PC-3 (cell line): ENCODE measurements at regions not wholly inside any gene's neighbourhood (a gene's known extent, or its start where the extent isn't known, plus 50 kb on each side); places are given as distances from the start of the nearest gene placed in this dataset.

Experiments
- ATAC-seq: fragments of 200-7000 bp; cut with Tn5 transposase; 2 replicates; pipeline ENCODE4 v1.9.1; 2020; ENCODE audit warnings: mild to moderate bottlenecking, moderate library complexity
- BruUV-seq: library from RNA; stranded (reverse); fragments of 400-500 nt; replicated peaks from 2 replicates; lab custom pipeline; 2021; lab: Mats Ljungman, UMichigan
- CTCF ChIA-PET: fragments of 300-600 bp; sonication (Branson Sonifier 250); formaldehyde crosslinking; loops from one replicate; lab custom pipeline; 2022; ENCODE audit warnings: antibody characterized with exemption; lab: Charles Lee
- POLR2A ChIA-PET: fragments of 300-600 bp; sonication (Branson Sonifier 250); formaldehyde crosslinking; loops from one replicate; lab custom pipeline; 2022; ENCODE audit warnings: antibody characterized with exemption; ENCODE audit not compliant: unreplicated experiment; lab: Charles Lee
- DNase-seq: peaks from one replicate; pipeline ENCODE4 v3.0.0-alpha.2; 2015
- H2AFZ ChIP-seq: fragments of 300-600 bp; sonication (generic); 2 replicates; pipeline ENCODE4 v1.6.0; 2016; ENCODE audit warnings: antibody characterized with exemption, low read length
- H3F3A ChIP-seq: fragments of 300-600 bp; sonication (generic); one replicate; pipeline ENCODE4 v1.6.0; 2017; ENCODE audit warnings: antibody characterized with exemption, low read length, control low read depth, mild to moderate bottlenecking; ENCODE audit not compliant: unreplicated experiment
- H3K27ac ChIP-seq: fragments of 300-600 bp; sonication (generic); 2 replicates; pipeline ENCODE4 v1.5.1; 2016; ENCODE audit warnings: mild to moderate bottlenecking, low read length
- H3K27me3 ChIP-seq: fragments of 300-600 bp; sonication (generic); 2 replicates; pipeline ENCODE4 v1.6.1; 2016; ENCODE audit warnings: low read length, mixed read lengths
- H3K36me3 ChIP-seq: fragments of 300-600 bp; sonication (generic); 2 replicates; pipeline ENCODE4 v1.6.1; 2016; ENCODE audit warnings: low read depth, mixed run types, low read length, mixed read lengths
- H3K4me1 ChIP-seq: fragments of 300-600 bp; sonication (generic); 2 replicates; pipeline ENCODE4 v1.5.1; 2016; ENCODE audit warnings: low read length; ENCODE audit not compliant: insufficient read depth
- H3K4me2 ChIP-seq: fragments of 300-600 bp; sonication (generic); 2 replicates; pipeline ENCODE4 v1.6.0; 2016; ENCODE audit warnings: low read length
- H3K4me3 ChIP-seq: fragments of 300-600 bp; sonication (generic); 2 replicates; pipeline ENCODE4 v1.5.1; 2016; ENCODE audit warnings: mild to moderate bottlenecking, low read length, mixed read lengths
- H3K79me2 ChIP-seq: fragments of 300-600 bp; sonication (generic); 2 replicates; pipeline ENCODE4 v1.6.1; 2017; ENCODE audit warnings: low read length, mixed read lengths
- H3K9ac ChIP-seq: fragments of 300-600 bp; sonication (generic); 2 replicates; pipeline ENCODE4 v1.6.0; 2016; ENCODE audit warnings: mild to moderate bottlenecking, low read length
- H3K9me2 ChIP-seq: fragments of 300-600 bp; sonication (generic); replicated peaks from 2 replicates; pipeline ENCODE4 v1.6.1; 2016; ENCODE audit warnings: mixed run types, low read length, mixed read lengths
- H3K9me3 ChIP-seq: fragments of 300-600 bp; sonication (generic); 2 replicates; pipeline ENCODE4 v1.6.1; 2016; ENCODE audit warnings: low read length, mixed read lengths
- H4K20me1 ChIP-seq: fragments of 300-600 bp; sonication (generic); 2 replicates; pipeline ENCODE4 v1.6.1; 2016; ENCODE audit warnings: low read length, mixed read lengths
- EZH2 ChIP-seq: fragments of 300-600 bp; sonication (generic); IDR thresholded peaks from one replicate; pipeline ENCODE4 v1.6.1; 2017; ENCODE audit warnings: antibody characterized with exemption, mild to moderate bottlenecking, low read length; ENCODE audit not compliant: unreplicated experiment
- EZH2phosphoT487 ChIP-seq: fragments of 300-600 bp; sonication (generic); IDR thresholded peaks from 2 replicates; pipeline ENCODE4 v1.6.1; 2018; ENCODE audit warnings: mild to moderate bottlenecking, antibody characterized with exemption, low read length, borderline replicate concordance
- intact Hi-C: fragments of 100-400 bp; cut with micrococcal nuclease; formaldehyde crosslinking; loops from 2 replicates; pipeline ENCODE4 v1.9.0; 2023
- TF ChIP-seq, protein P1 (sequence below): fragments of 300-600 bp; sonication (generic); conservative IDR thresholded peaks from 2 replicates; pipeline ENCODE4 v1.5.1; 2017; ENCODE audit warnings: antibody characterized with exemption, low read depth, mild to moderate bottlenecking, low read length

DNA sequence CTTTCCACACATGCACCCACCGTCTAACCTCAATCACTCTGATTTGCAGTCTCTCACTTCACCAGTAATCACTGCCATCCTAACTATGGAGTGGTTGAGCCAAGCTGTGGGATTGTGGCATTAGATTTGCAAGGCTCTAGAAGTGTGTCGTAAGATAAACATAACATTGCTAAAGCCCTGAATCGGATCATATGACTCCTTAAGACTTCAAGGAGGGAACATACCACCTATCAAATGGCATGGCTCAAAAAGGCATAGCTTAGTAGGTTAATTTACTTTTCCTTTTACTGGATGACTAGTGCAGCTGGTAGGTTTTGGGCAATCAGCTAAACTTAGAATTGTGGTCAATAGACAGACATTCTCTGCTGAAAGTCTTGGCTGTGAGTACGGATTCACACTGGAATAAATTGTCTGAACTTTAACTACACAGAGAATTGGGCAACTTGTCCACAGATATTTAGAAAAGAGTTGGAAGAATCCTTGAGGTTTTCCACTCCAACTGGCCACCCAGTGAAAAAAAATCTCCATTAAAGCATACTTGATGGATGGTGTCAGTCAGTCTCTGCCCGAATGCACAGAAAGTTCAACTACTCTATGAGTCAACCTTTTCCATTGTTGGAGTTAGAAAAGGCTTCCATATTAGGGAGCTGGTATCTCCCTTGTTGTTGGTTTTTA, 476.7 kb upstream of the CBLB start:
- Histone ChIP-seq H3K9ac (no peak overlapping the region), H3K79me2 (no peaks in the 10 kb centered on the region), H3K27ac (peak overlapping the region; percentile 83), H2AFZ (peak overlapping the region; percentile 54), H3K4me2 (peak overlapping the region; percentile 46), H3K36me3 (no peaks in the 10 kb centered on the region), H3K9me2 (no peaks in the 10 kb centered on the region), H3K4me1 (peaks cover 23% of the 10 kb centered on the region), H3F3A (no peaks in the 10 kb centered on the region), H3K27me3 (no peaks in the 10 kb centered on the region), H3K4me3 (no peak overlapping the region), H4K20me1 (no peaks in the 10 kb centered on the region), H3K9me3 (no peaks in the 10 kb centered on the region)
- CTCF ChIA-PET, result no interaction called here
- ATAC-seq, result peak; percentile 87
- intact Hi-C loops, result loop anchor here (5.0 kb wide), 1 partner anchor 262 kb away; no protein-coding TSS in a partner anchor
- BruUV-seq, result no TSS peak
- POLR2A ChIA-PET, result no interaction called here
- peak; percentile 92 for DNase-seq
- TF ChIP-seq EZH2phosphoT487 (no peak), EZH2 (no peak)
- TF ChIP-seq, protein P1, sequence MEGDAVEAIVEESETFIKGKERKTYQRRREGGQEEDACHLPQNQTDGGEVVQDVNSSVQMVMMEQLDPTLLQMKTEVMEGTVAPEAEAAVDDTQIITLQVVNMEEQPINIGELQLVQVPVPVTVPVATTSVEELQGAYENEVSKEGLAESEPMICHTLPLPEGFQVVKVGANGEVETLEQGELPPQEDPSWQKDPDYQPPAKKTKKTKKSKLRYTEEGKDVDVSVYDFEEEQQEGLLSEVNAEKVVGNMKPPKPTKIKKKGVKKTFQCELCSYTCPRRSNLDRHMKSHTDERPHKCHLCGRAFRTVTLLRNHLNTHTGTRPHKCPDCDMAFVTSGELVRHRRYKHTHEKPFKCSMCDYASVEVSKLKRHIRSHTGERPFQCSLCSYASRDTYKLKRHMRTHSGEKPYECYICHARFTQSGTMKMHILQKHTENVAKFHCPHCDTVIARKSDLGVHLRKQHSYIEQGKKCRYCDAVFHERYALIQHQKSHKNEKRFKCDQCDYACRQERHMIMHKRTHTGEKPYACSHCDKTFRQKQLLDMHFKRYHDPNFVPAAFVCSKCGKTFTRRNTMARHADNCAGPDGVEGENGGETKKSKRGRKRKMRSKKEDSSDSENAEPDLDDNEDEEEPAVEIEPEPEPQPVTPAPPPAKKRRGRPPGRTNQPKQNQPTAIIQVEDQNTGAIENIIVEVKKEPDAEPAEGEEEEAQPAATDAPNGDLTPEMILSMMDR, result no peak

DNA sequence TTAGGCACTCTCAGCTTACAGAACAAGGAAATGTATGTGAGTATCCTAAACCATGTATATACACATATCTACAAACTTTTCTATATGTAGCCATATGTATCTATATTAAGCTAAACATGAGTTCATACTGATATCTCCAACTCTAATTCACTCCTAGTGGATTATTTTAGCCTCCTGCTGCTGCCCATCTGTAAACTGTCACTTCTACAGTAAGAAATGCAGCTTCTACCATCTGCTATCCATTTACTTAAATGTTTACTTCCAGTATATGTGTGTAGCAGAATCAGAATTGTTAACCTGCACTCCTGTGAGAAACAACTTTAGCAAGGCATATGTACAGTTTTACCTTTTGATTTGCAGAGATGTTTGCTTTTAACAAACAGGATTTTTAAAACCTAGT, 478.5 kb upstream of the CBLB start:
- no peak overlapping the region for H3K9ac ChIP-seq
- ATAC-seq (no peak), DNase-seq (no peak)
- H3K9me2 ChIP-seq, result no peaks in the 10 kb centered on the region
- ChIA-PET POLR2A (no interaction called here), CTCF (no interaction called here)
- no peak overlapping the region for H3K4me3 ChIP-seq
- BruUV-seq, result no TSS peak
- H3K27ac ChIP-seq, result no peak overlapping the region
- H2AFZ ChIP-seq, result no peak overlapping the region
- H3F3A ChIP-seq, result no peaks in the 10 kb centered on the region
- H3K79me2 ChIP-seq, result no peaks in the 10 kb centered on the region
- H3K9me3 ChIP-seq, result no peaks in the 10 kb centered on the region
- peaks cover 23% of the 10 kb centered on the region for H3K4me1 ChIP-seq
- H3K36me3 ChIP-seq, result no peaks in the 10 kb centered on the region
- TF ChIP-seq, protein P1, result no peak
- TF ChIP-seq EZH2phosphoT487 (no peak), EZH2 (no peak)
- H4K20me1 ChIP-seq, result no peaks in the 10 kb centered on the region
- H3K4me2 ChIP-seq, result no peak overlapping the region
- no peaks in the 10 kb centered on the region for H3K27me3 ChIP-seq
- intact Hi-C loops, result loop anchor here (5.0 kb wide), 1 partner anchor 260 kb away; no protein-coding TSS in a partner anchor

DNA sequence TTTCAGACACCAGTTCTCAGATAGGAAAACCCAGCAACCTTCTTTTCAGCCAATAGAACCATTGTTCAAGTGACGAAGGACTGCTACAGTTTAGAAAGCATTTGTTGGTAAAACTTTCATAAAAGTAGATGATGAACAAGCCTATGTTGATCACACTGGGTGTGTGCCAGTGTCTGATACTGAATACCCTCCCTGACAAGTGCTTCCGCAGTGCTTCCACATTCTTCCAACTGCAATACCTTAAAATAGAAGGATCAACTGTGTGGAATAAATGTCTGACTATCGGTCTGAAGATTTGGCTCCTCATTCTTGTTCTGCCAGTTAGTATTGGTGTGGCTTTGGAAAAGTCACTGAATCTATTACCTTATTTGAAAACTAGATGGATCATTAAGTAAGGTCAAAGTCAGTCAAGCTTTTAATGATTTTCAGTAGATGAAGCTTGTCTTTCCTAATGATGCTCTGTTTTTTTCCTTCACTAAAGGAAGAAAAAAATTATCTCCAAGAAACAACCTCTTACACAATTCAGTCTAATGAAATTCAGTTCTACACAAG, 479.4 kb upstream of the CBLB start:
- H3K9me3 ChIP-seq, result no peaks in the 10 kb centered on the region
- ATAC-seq, result no peak
- intact Hi-C loops, result loop anchor here (5.0 kb wide), 1 partner anchor 259 kb away; no protein-coding TSS in a partner anchor

More for the DNA sequence above, 479.4 kb upstream of the CBLB start:
- Histone ChIP-seq H3K36me3 (no peaks in the 10 kb centered on the region), H3K79me2 (no peaks in the 10 kb centered on the region), H3K9me2 (no peaks in the 10 kb centered on the region), H3K27me3 (no peaks in the 10 kb centered on the region), H2AFZ (no peak overlapping the region), H3K4me1 (peaks cover 23% of the 10 kb centered on the region), H3K4me2 (no peak overlapping the region), H4K20me1 (no peaks in the 10 kb centered on the region), H3K9ac (no peak overlapping the region), H3K4me3 (no peak overlapping the region), H3F3A (no peaks in the 10 kb centered on the region), H3K27ac (no peak overlapping the region)
- POLR2A ChIA-PET, result no interaction called here
- no TSS peak for BruUV-seq
- no peak for DNase-seq
- TF ChIP-seq, protein P1, result no peak
- no peak for TF ChIP-seq EZH2phosphoT487
- no peak for TF ChIP-seq EZH2
- CTCF ChIA-PET, result no interaction called here
